ENCODE measurements at regions not wholly inside any gene's neighbourhood (a gene's known extent, or its start where the extent isn't known, plus 50 kb on each side); places are given as distances from the start of the nearest gene placed in this dataset.

DNA sequence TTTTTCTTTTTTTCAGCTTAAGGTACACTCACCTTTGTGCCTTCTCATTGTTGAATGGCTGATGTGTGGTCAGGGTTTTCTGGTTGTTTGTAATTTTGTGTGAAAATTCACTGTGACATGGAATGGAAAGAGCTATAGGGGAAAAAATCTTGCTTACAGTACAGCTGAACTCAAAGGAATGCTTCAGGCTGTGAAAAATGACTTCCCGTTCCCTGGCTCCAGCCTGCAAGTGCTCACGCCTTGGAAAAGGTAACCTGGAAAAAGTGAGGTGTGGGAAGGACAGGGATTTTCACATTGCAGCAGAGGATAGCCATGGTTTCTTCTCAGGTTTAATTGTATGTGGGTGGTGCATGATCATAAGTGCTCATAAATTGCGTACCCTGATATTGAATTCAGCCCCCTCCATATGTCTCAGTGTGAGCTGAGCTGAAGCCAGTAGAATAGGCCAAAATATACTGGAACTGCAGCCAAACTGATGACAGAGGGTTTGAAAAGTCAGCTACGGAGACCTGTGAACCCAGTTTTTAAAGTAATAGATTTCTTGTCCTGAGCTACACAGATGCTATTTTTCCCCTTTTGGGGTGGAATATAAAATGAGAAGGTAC, 228.7 kb upstream of the RASGRP1 start:
- Histone ChIP-seq H3K23ac (ENCODE audit: insufficient read length) (no peak overlapping the region), H4K8ac (ENCODE audit: extremely low read depth, insufficient read depth, low read length) (no peak overlapping the region), H2BK120ac (replicated peaks; ENCODE audit: low read depth, low read length) (no peak overlapping the region), H2BK20ac (ENCODE audit: low read length) (no peak overlapping the region), H3K9ac (replicated peaks in 1 of 4; ENCODE audit: extremely low read depth in 1 of 4, low read depth in 3 of 4, low read length in 3 of 4) (no peak overlapping the region), H3K56ac (replicated peaks; ENCODE audit: insufficient read length, low read depth, low read length) (no peak overlapping the region), H3K14ac (ENCODE audit: insufficient read length) (no peak overlapping the region), H2BK12ac (ENCODE audit: low read depth, low read length) (no peak overlapping the region), H3K36me3 (ENCODE audit: control insufficient read depth in 2 of 4, insufficient read depth in 4 of 4, low read length in 3 of 4) (no peaks in the 10 kb centered on the region), H3K4me2 (ENCODE audit: insufficient read depth in 1 of 2, low read depth in 2 of 2, low read length in 2 of 2) (no peak overlapping the region), H3K4ac (replicated peaks; ENCODE audit: insufficient read length, low read depth, low read length) (no peak overlapping the region), H4K20me1 (replicated peaks in 1 of 2; ENCODE audit: control insufficient read depth in 1 of 2, insufficient read depth in 2 of 2, low read length in 2 of 2) (no peaks in the 10 kb centered on the region), H2AFZ (ENCODE audit: low read length) (no peak overlapping the region), H3K18ac (ENCODE audit: extremely low read depth, low read length) (no peak overlapping the region), H3K23me2 (ENCODE audit: low read depth, low read length) (no peaks in the 10 kb centered on the region), H3K9me3 (ENCODE audit: insufficient read depth in 2 of 2, low read depth in 1 of 2, low read length in 1 of 2) (no peaks in the 10 kb centered on the region), H4K5ac (ENCODE audit: insufficient read length, low read depth, low read length) (no peak overlapping the region), H3K4me3 (ENCODE audit: extremely low read depth in 1 of 4, insufficient read depth in 2 of 4, low read depth in 3 of 4, low read length in 4 of 4) (no peak overlapping the region), H3K4me1 (replicated peaks in 1 of 4; ENCODE audit: control insufficient read depth in 3 of 4, insufficient read depth in 4 of 4, low read length in 3 of 4) (no peaks in the 10 kb centered on the region), H3K79me2 (ENCODE audit: control insufficient read depth in 1 of 2, insufficient read depth in 2 of 2, low read length in 2 of 2) (no peaks in the 10 kb centered on the region), H2BK5ac (ENCODE audit: low read depth, low read length) (no peak overlapping the region), H4K91ac (replicated peaks; ENCODE audit: insufficient read length, low read length) (no peak overlapping the region), H2AK5ac (ENCODE audit: low read depth, low read length) (no peak overlapping the region), H3K27me3 (replicated peaks in 1 of 4; ENCODE audit: control insufficient read depth in 3 of 4, extremely low read depth in 1 of 4, insufficient read depth in 3 of 4, low read length in 3 of 4) (no peaks in the 10 kb centered on the region), H2BK15ac (ENCODE audit: low read length) (no peak overlapping the region), H3K27ac (ENCODE audit: low read depth, low read length) (no peak overlapping the region), H3K79me1 (ENCODE audit: low read depth, low read length) (no peaks in the 10 kb centered on the region)
- ChIA-PET CTCF (ENCODE audit: partially characterized antibody) (interaction anchor here (0.6 to 1.4 kb wide), 4 partner anchors 12 to 292 kb away, joined by 3 to 4 read pairs (median 4); no protein-coding TSS in a partner anchor), POLR2A (ENCODE audit: partially characterized antibody) (interaction anchor here (1.5 kb wide), 1 partner anchor 12 kb away, joined by 3 read pairs; no protein-coding TSS in a partner anchor)
- WGBS, 2 experiments (ENCODE audit: extremely low coverage in 1 of 2, insufficient coverage in 1 of 2, insufficient read length in 1 of 2, insufficient replicate concordance in 2 of 2, low coverage in 1 of 2, low lambda C conversion rate in 2 of 2, missing lambda C conversion rate in 1 of 2): 80% methylated on average over 4 of the region's 4 CpGs; no CpG with 5 or more reads in 1 of the 2 experiments
- no peak for FAIRE-seq
- no peak for DNase-seq (ENCODE audit: low read depth in 1 of 2, low spot score in 2 of 2)
